GM12892 (cell line): ENCODE measurements at regions not wholly inside any gene's neighbourhood (a gene's known extent, or its start where the extent isn't known, plus 50 kb on each side); places are given as distances from the start of the nearest gene placed in this dataset.

Experiments
- POLR2A ChIP-seq: IDR thresholded peaks from 2 replicates; pipeline ENCODE4 v1.6.1; 2011; ENCODE audit warnings: low read depth, low read length, control low read depth
- POLR2AphosphoS5 ChIP-seq: IDR thresholded peaks from 2 replicates; pipeline ENCODE4 v1.6.1; 2011; ENCODE audit warnings: low read depth, low read length, control low read depth

- no peak for TF ChIP-seq POLR2A
- TF ChIP-seq POLR2AphosphoS5 = no peak
Measured at GRCh38 chr6:135567375-135568083, 70.0 kb upstream of the AHI1 start.
